ENCODE measurements at regions not wholly inside any gene's neighbourhood (a gene's known extent, or its start where the extent isn't known, plus 50 kb on each side); places are given as distances from the start of the nearest gene placed in this dataset.
"Not testable (repeated sequence)": the region's sequence is repeated elsewhere in the genome, so short reads cannot be mapped to it uniquely, and the experiment has no call there.

DNA sequence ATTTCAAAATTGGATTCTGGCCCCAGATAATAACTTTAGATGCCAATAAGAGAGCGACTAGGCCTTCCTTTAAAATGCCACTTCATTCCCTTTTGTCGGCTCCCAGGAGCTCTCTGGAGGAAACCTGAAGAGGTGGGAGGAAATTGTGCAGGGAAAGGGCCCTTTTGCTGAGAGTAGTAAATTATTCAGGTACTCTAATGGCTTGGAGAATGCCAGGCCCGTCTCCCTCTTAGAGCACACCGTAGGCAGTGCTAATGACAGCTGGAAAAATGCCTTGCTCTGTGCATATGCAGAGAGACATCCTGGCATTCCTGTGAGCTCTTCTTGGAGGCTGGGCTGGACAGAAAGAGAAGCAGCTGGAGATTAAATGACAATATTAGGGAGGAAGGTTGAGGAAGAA lies 115.0 kb upstream of the RPH3A start:
- WGBS, 3 donors, result 54 to 58% (median 57%) methylated on average over 4 of the region's 4 CpGs
- H3K27ac ChIP-seq (ENCODE audit: low read depth in 1 of 3, low read length in 2 of 3), result no peak overlapping the region
- no peak overlapping the region for H3K4me3 ChIP-seq (ENCODE audit: low read depth in 1 of 3, low read length in 3 of 3)
- H3K27me3 ChIP-seq (ENCODE audit: control insufficient read depth in 3 of 3, insufficient read depth in 3 of 3, low read length in 3 of 3), result peaks cover 0 to 5% (median 3%) of the 10 kb centered on the region in 3 donors
- FAIRE-seq (no peak), DNase-seq (no peak)
- no peaks in the 10 kb centered on the region for H3K9me3 ChIP-seq (ENCODE audit: control insufficient read depth in 2 of 2, insufficient read depth in 1 of 2, low read depth in 1 of 2, low read length in 1 of 2)
- no peaks in the 10 kb centered on the region for H3K4me1 ChIP-seq (ENCODE audit: control insufficient read depth in 3 of 3, insufficient read depth in 2 of 3, low read depth in 1 of 3, low read length in 2 of 3)
- no peaks in the 10 kb centered on the region for H3K36me3 ChIP-seq (ENCODE audit: control insufficient read depth in 3 of 3, insufficient read depth in 2 of 3, low read depth in 1 of 3, low read length in 3 of 3)

DNA sequence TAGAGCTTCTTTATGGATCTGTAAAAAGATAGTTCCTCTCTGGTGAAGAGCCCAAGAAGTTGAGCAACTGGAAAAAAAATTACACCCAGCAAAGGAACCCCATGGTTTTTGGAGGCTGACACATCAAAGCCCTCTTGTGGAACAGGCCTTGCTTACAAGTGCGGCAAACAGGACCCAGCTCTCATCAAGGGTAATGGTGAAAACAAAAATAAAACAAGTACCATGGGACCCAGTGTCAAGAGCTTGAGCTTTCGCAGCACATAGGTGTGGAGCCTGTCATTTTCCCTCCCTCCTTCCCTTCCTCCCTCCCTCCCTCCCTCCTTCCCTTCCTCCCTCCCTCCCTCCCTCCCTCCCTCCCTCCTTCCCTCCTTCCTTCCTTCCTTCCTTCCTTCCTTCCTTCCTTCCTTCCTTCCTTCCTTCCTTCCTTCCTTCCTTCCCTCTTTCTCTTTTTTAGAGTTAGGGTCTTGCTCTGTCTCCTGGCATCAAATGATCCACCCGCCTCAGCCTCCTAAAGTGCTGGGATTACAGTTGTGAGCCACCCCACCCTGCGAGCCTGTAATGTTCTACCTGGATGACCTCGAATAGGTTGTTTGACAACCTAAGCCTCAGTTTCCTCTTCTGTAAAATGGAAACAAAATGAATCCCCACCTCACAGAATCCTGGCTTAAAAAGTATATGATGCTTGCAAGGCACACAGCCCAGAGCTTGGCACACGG lies 114.3 kb upstream of the RPH3A start:
- Histone ChIP-seq H3K4me3 (ENCODE audit: low read depth in 1 of 3, low read length in 3 of 3) (no peak overlapping the region), H3K36me3 (ENCODE audit: control insufficient read depth in 3 of 3, insufficient read depth in 2 of 3, low read depth in 1 of 3, low read length in 3 of 3) (no peaks in the 10 kb centered on the region), H3K9me3 (ENCODE audit: control insufficient read depth in 2 of 2, insufficient read depth in 1 of 2, low read depth in 1 of 2, low read length in 1 of 2) (no peaks in the 10 kb centered on the region), H3K27ac (ENCODE audit: low read depth in 1 of 3, low read length in 2 of 3) (no peak overlapping the region), H3K4me1 (ENCODE audit: control insufficient read depth in 3 of 3, insufficient read depth in 2 of 3, low read depth in 1 of 3, low read length in 2 of 3) (no peaks in the 10 kb centered on the region), H3K27me3 (ENCODE audit: control insufficient read depth in 3 of 3, insufficient read depth in 3 of 3, low read length in 3 of 3) (peaks cover 0 to 5% (median 3%) of the 10 kb centered on the region in 3 donors)
- no peak for FAIRE-seq
- no peak for DNase-seq
- 62 to 68% (median 67%) methylated on average over 6 of the region's 6 CpGs for WGBS, 3 donors

DNA sequence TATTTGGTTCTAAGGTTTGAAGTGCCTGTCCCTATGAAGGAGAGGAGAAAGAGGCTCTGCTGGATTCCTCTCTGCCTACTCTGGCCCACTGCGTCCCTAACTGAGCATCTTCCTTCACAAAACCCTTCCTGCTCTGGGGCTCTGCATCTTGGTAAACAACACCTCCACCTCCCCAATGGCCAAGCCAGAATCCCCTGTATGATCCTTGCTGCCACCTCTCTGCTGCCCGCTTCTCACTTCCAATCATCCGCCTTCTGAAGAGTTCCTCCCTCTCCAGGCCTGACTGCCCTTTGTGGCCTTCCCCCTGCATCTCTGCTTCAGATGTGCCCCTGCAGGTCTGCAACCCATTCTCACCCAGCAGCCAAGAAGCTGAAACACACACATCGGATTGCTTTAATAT lies 110.6 kb upstream of the RPH3A start:
- Histone ChIP-seq H3K4me1 (ENCODE audit: control insufficient read depth in 3 of 3, insufficient read depth in 2 of 3, low read depth in 1 of 3, low read length in 2 of 3) (no peaks in the 10 kb centered on the region), H3K36me3 (ENCODE audit: control insufficient read depth in 3 of 3, insufficient read depth in 2 of 3, low read depth in 1 of 3, low read length in 3 of 3) (no peaks in the 10 kb centered on the region), H3K4me3 (ENCODE audit: low read depth in 1 of 3, low read length in 3 of 3) (no peak overlapping the region), H3K9me3 (ENCODE audit: control insufficient read depth in 2 of 2, insufficient read depth in 1 of 2, low read depth in 1 of 2, low read length in 1 of 2) (no peaks in the 10 kb centered on the region), H3K27ac (ENCODE audit: low read depth in 1 of 3, low read length in 2 of 3) (no peak overlapping the region), H3K27me3 (ENCODE audit: control insufficient read depth in 3 of 3, insufficient read depth in 3 of 3, low read length in 3 of 3) (peaks cover 0 to 6% (median 5%) of the 10 kb centered on the region in 3 donors)
- 66 to 73% (median 73%) methylated on average over 4 of the region's 4 CpGs for WGBS, 3 donors
- FAIRE-seq (no peak), DNase-seq (no peak)

GRCh38 chr12:112682586-112682985 lies 109.0 kb upstream of the RPH3A start:
- Histone ChIP-seq H3K9me3 (ENCODE audit: control insufficient read depth in 2 of 2, insufficient read depth in 1 of 2, low read depth in 1 of 2, low read length in 1 of 2) (no peaks in the 10 kb centered on the region), H3K27me3 (ENCODE audit: control insufficient read depth in 3 of 3, insufficient read depth in 3 of 3, low read length in 3 of 3) (peaks cover 0 to 9% (median 5%) of the 10 kb centered on the region in 3 donors), H3K27ac (ENCODE audit: low read depth in 1 of 3, low read length in 2 of 3) (no peak overlapping the region), H3K4me1 (ENCODE audit: control insufficient read depth in 3 of 3, insufficient read depth in 2 of 3, low read depth in 1 of 3, low read length in 2 of 3) (no peaks in the 10 kb centered on the region), H3K36me3 (ENCODE audit: control insufficient read depth in 3 of 3, insufficient read depth in 2 of 3, low read depth in 1 of 3, low read length in 3 of 3) (no peaks in the 10 kb centered on the region), H3K4me3 (ENCODE audit: low read depth in 1 of 3, low read length in 3 of 3) (no peak overlapping the region)
- WGBS, 3 donors, result 53 to 76% (median 68%) methylated on average over 2 of the region's 2 CpGs
- DNase-seq (no peak), FAIRE-seq (no peak)

DNA sequence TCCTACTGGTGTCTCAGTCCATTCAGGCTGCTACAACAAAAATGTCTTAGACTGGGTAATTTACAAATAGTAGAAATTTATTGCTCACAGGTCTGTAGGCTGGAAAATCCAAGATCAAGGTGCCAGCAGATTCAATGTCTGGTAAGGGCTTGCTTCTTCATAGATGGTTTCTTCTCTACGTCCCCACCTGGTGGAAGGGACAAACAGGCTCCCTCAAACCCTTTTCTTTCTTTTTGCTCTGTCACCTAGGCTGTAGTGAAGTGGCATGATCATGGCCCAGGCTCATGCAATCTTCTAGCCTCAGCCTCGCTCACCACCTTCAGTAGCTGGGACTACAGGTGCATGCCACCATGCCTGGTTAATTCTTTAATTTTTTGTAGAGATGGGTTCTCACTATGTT lies 106.8 kb upstream of the RPH3A start:
- H3K9me3 ChIP-seq (ENCODE audit: control insufficient read depth in 2 of 2, insufficient read depth in 1 of 2, low read depth in 1 of 2, low read length in 1 of 2), result no peaks in the 10 kb centered on the region
- H3K4me1 ChIP-seq (ENCODE audit: control insufficient read depth in 3 of 3, insufficient read depth in 2 of 3, low read depth in 1 of 3, low read length in 2 of 3), result no peaks in the 10 kb centered on the region
- H3K27ac ChIP-seq (ENCODE audit: low read depth in 1 of 3, low read length in 2 of 3), result no peak overlapping the region
- H3K36me3 ChIP-seq (ENCODE audit: control insufficient read depth in 3 of 3, insufficient read depth in 2 of 3, low read depth in 1 of 3, low read length in 3 of 3), result no peaks in the 10 kb centered on the region
- FAIRE-seq (no peak), DNase-seq (no peak)
- WGBS, 3 donors, result 54 to 59% (median 56%) methylated on average over 2 of the region's 2 CpGs
- peaks cover 0 to 9% (median 5%) of the 10 kb centered on the region in 3 donors for H3K27me3 ChIP-seq (ENCODE audit: control insufficient read depth in 3 of 3, insufficient read depth in 3 of 3, low read length in 3 of 3)
- no peak overlapping the region for H3K4me3 ChIP-seq (ENCODE audit: low read depth in 1 of 3, low read length in 3 of 3)

- 50 to 72% (median 60%) methylated on average over 2 of the region's 2 CpGs for WGBS, 3 donors
- peaks cover 0 to 6% (median 5%) of the 10 kb centered on the region in 3 donors for H3K27me3 ChIP-seq (ENCODE audit: control insufficient read depth in 3 of 3, insufficient read depth in 3 of 3, low read length in 3 of 3)
- DNase-seq (no peak), FAIRE-seq (no peak)
- no peaks in the 10 kb centered on the region for H3K4me1 ChIP-seq (ENCODE audit: control insufficient read depth in 3 of 3, insufficient read depth in 2 of 3, low read depth in 1 of 3, low read length in 2 of 3)
- H3K27ac ChIP-seq (ENCODE audit: low read depth in 1 of 3, low read length in 2 of 3), result no peak overlapping the region
- no peaks in the 10 kb centered on the region for H3K9me3 ChIP-seq (ENCODE audit: control insufficient read depth in 2 of 2, insufficient read depth in 1 of 2, low read depth in 1 of 2, low read length in 1 of 2)
- H3K36me3 ChIP-seq (ENCODE audit: control insufficient read depth in 3 of 3, insufficient read depth in 2 of 3, low read depth in 1 of 3, low read length in 3 of 3), result no peaks in the 10 kb centered on the region
- H3K4me3 ChIP-seq (ENCODE audit: low read depth in 1 of 3, low read length in 3 of 3), result no peak overlapping the region
Measured at GRCh38 chr12:112685321-112685720, 106.2 kb upstream of the RPH3A start.

DNA sequence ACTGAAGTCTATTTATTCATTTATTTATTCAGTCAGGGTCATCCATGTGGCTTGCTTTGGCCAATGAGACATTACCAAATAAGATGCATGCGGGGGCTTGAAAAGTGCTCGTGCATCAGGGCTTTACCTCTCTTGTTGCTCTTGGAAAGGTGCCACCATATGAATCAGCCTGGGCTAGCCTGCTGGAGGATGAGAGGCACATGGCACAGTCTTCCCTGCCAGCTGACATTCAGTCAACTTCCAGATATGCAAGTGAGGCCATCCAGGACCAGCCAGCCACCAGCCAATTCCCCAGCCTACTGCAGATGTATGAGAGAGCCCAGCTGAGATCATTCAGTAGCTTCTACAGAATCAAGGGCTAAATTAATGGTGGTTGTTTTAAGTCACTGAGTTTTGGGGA lies 105.2 kb upstream of the RPH3A start:
- Histone ChIP-seq H3K9me3 (ENCODE audit: control insufficient read depth in 2 of 2, insufficient read depth in 1 of 2, low read depth in 1 of 2, low read length in 1 of 2) (no peaks in the 10 kb centered on the region), H3K4me3 (ENCODE audit: low read depth in 1 of 3, low read length in 3 of 3) (no peak overlapping the region), H3K36me3 (ENCODE audit: control insufficient read depth in 3 of 3, insufficient read depth in 2 of 3, low read depth in 1 of 3, low read length in 3 of 3) (no peaks in the 10 kb centered on the region), H3K27ac (ENCODE audit: low read depth in 1 of 3, low read length in 2 of 3) (no peak overlapping the region), H3K27me3 (ENCODE audit: control insufficient read depth in 3 of 3, insufficient read depth in 3 of 3, low read length in 3 of 3) (peaks cover 0 to 6% (median 0%) of the 10 kb centered on the region in 3 donors), H3K4me1 (ENCODE audit: control insufficient read depth in 3 of 3, insufficient read depth in 2 of 3, low read depth in 1 of 3, low read length in 2 of 3) (no peaks in the 10 kb centered on the region)
- FAIRE-seq, result no peak
- 81 to 85% (median 83%) methylated on average over 2 of the region's 2 CpGs for WGBS, 3 donors
- no peak for DNase-seq

DNA sequence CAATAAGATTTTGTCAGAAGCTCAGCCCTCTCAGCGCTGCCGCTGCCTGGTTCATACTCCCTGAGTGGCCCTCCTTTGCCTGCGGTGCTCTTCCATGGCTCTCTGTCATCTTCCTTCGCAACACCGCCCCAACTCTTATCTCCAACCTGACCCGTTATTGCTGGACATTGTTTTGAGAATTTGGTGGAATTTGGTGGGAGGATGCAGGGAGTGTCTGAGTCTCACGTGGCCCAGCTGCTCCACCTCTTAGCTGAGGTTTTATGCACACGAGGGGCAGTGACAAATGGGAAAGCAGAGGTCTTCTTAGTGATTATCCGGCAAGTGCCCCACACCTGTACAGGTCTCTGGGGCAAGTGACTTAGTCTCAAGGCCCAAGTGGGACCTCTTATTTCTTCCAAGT lies 97.5 kb upstream of the RPH3A start:
- 63 to 70% (median 69%) methylated on average over 9 of the region's 9 CpGs for WGBS, 3 donors
- H3K4me3 ChIP-seq (ENCODE audit: low read depth in 1 of 3, low read length in 3 of 3), result no peak overlapping the region
- DNase-seq (no peak), FAIRE-seq (no peak)
- no peaks in the 10 kb centered on the region for H3K27me3 ChIP-seq (ENCODE audit: control insufficient read depth in 3 of 3, insufficient read depth in 3 of 3, low read length in 3 of 3)
- H3K9me3 ChIP-seq (ENCODE audit: control insufficient read depth in 2 of 2, insufficient read depth in 1 of 2, low read depth in 1 of 2, low read length in 1 of 2), result no peaks in the 10 kb centered on the region
- no peaks in the 10 kb centered on the region for H3K4me1 ChIP-seq (ENCODE audit: control insufficient read depth in 3 of 3, insufficient read depth in 2 of 3, low read depth in 1 of 3, low read length in 2 of 3)
- no peak overlapping the region for H3K27ac ChIP-seq (ENCODE audit: low read depth in 1 of 3, low read length in 2 of 3)
- no peaks in the 10 kb centered on the region for H3K36me3 ChIP-seq (ENCODE audit: control insufficient read depth in 3 of 3, insufficient read depth in 2 of 3, low read depth in 1 of 3, low read length in 3 of 3)

GRCh38 chr12:112697441-112697840 lies 94.1 kb upstream of the RPH3A start:
- not testable (repeated sequence) for H3K4me1 ChIP-seq (ENCODE audit: control insufficient read depth in 3 of 3, insufficient read depth in 2 of 3, low read depth in 1 of 3, low read length in 2 of 3); FAIRE-seq; H3K4me3 ChIP-seq (ENCODE audit: low read depth in 1 of 3, low read length in 3 of 3); H3K27me3 ChIP-seq (ENCODE audit: control insufficient read depth in 3 of 3, insufficient read depth in 3 of 3, low read length in 3 of 3); H3K27ac ChIP-seq (ENCODE audit: low read depth in 1 of 3, low read length in 2 of 3); DNase-seq; H3K36me3 ChIP-seq (ENCODE audit: control insufficient read depth in 3 of 3, insufficient read depth in 2 of 3, low read depth in 1 of 3, low read length in 3 of 3); H3K9me3 ChIP-seq (ENCODE audit: control insufficient read depth in 2 of 2, insufficient read depth in 1 of 2, low read depth in 1 of 2, low read length in 1 of 2)
- WGBS, 3 donors, result 72 to 79% (median 74%) methylated on average over 7 of the region's 7 CpGs

Data from small intestine (tissue), 7 donors.